Heart left ventricle (tissue), 13 donors: ENCODE measurements at regions not wholly inside any gene's neighbourhood (a gene's known extent, or its start where the extent isn't known, plus 50 kb on each side); places are given as distances from the start of the nearest gene placed in this dataset.

Experiments used
- POLR2A ChIP-seq, 2 donors: fragments of 450-650 bp; IDR thresholded peaks; one replicate each; pipeline ENCODE4 v1.6.1; 2017; ENCODE audit warnings: antibody characterized with exemption in 2 of 2, mild to moderate bottlenecking in 2 of 2, moderate library complexity in 2 of 2
- TF ChIP-seq, protein P1 (sequence below), 12 donors: fragments of 200-600 bp; sonication (generic) in 4 of 12; IDR thresholded peaks; one replicate each; pipeline versions ENCODE4 v1.5.0 to v1.8.0; 2018 to 2022; ENCODE audit warnings: antibody characterized with exemption in 12 of 12, mild to moderate bottlenecking in 5 of 12
- donor health status: ischemic (EF 13 %, LVEDD 7.1; RV severe dilation, severe dysfunction).
- donor health status: DM: no; HTN: yes; CAD: no.
- donor health status: DM: no; HTN: no; CAD: no.
- donor health status: ischemic (EF 25% LVEDD 6.9; RV normal size, moderate dysfunction).
- donor health status: ischemic (EF 25% LVEDD 5.7; RV mildly dilated, moderate dysfunction).
- donor health status: ischemic (EF 35%, LVEDD 5.7; RV mildly dilated, moderate dysfunction).
- donor health status: nonischemic (EF 11% LVEDD 7.7; RV severe dilation, severe dysfunction).
- donor health status: DM: yes; HTN: yes; CAD: no.
- donor health status: PGD.
- donor health status: ischemic (EF 29% LVEDD 5.4; RV normal size, mild dysfunction).
- donor health status: nonischemic (EF 23%, LVEDD 6.1; RV moderate dilation, normal function).

- TF ChIP-seq, protein P1, sequence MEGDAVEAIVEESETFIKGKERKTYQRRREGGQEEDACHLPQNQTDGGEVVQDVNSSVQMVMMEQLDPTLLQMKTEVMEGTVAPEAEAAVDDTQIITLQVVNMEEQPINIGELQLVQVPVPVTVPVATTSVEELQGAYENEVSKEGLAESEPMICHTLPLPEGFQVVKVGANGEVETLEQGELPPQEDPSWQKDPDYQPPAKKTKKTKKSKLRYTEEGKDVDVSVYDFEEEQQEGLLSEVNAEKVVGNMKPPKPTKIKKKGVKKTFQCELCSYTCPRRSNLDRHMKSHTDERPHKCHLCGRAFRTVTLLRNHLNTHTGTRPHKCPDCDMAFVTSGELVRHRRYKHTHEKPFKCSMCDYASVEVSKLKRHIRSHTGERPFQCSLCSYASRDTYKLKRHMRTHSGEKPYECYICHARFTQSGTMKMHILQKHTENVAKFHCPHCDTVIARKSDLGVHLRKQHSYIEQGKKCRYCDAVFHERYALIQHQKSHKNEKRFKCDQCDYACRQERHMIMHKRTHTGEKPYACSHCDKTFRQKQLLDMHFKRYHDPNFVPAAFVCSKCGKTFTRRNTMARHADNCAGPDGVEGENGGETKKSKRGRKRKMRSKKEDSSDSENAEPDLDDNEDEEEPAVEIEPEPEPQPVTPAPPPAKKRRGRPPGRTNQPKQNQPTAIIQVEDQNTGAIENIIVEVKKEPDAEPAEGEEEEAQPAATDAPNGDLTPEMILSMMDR (IDR thresholded peaks at IDR 0.05) = no peak
- no peak for TF ChIP-seq POLR2A (IDR thresholded peaks at IDR 0.05)
These were observed 81.4 kb upstream of the PPP2R2D start for GRCh38 chr10:131819241-131820072.
